SK-N-SH (cell line): ENCODE measurements at regions not wholly inside any gene's neighbourhood (a gene's known extent, or its start where the extent isn't known, plus 50 kb on each side); places are given as distances from the start of the nearest gene placed in this dataset.
A peak's percentile ranks its signal among the peaks of the same experiment; 100 is the strongest.

Experiments used
- CTCF ChIA-PET: fragments of 300-600, 350-600 bp; formaldehyde crosslinking; extraction: SDS; loops from one replicate; lab custom pipeline; 2021; lab: Yijun Ruan, JAX
- POLR2A ChIA-PET: fragments of 350-600 bp; sonication (Branson Sonifier 250); formaldehyde crosslinking; extraction: SDS; loops from one replicate; lab custom pipeline; 2020; ENCODE audit warnings: antibody characterized with exemption, inconsistent platforms; lab: Yijun Ruan, JAX
- DNase-seq: peaks from one replicate; pipeline ENCODE4 v3.0.0; 2012
- H2AFZ ChIP-seq: fragments of 200-600 bp; sonication (generic); 2 replicates; pipeline ENCODE4 v1.8.1; 2016; ENCODE audit warnings: antibody characterized with exemption, mild to moderate bottlenecking, low read depth
- H3F3A ChIP-seq: fragments of 200-600 bp; sonication (generic); replicated peaks from 2 replicates; pipeline ENCODE3; 2016; ENCODE audit warnings: antibody characterized with exemption, mild to moderate bottlenecking; ENCODE audit not compliant: insufficient read depth
- H3K27ac ChIP-seq, 2 experiments: fragments of 200-500 bp in 1 of 2; fragments of 200-600 bp in 1 of 2; sonication (Bioruptor generic) in 1 of 2; sonication (generic), shearing (Covaris generic) in 1 of 2; 2 replicates each; pipeline versions ENCODE4 v1.5.1 to v1.6.1; 2014 to 2016; ENCODE audit warnings: low read depth in 2 of 2, inconsistent platforms in 1 of 2, low read length in 1 of 2, mild to moderate bottlenecking in 1 of 2, mixed read lengths in 1 of 2
- H3K27me3 ChIP-seq: fragments of 200-600 bp; sonication (generic), shearing (Covaris generic); 2 replicates; pipeline ENCODE4 v1.6.1; 2016; ENCODE audit warnings: mixed run types; ENCODE audit not compliant: insufficient read depth
- H3K36me3 ChIP-seq, 2 experiments: fragments of 200-500 bp in 1 of 2; fragments of 200-600 bp in 1 of 2; sonication (Bioruptor generic) in 1 of 2; sonication (generic) in 1 of 2; replicated peaks in 1 of 2; 2 replicates each; pipeline versions ENCODE3 to v1.5.1; 2014 to 2016; ENCODE audit warnings: low read length in 1 of 2, mild to moderate bottlenecking in 1 of 2; ENCODE audit not compliant: insufficient read depth in 2 of 2, control insufficient read depth in 1 of 2
- H3K4me1 ChIP-seq, 2 experiments: fragments of 200-500 bp in 1 of 2; fragments of 200-600 bp in 1 of 2; sonication (Bioruptor generic) in 1 of 2; sonication (generic), shearing (Covaris generic) in 1 of 2; 2 replicates each; pipeline versions ENCODE4 v1.5.1 to v1.6.1; 2014 to 2016; ENCODE audit warnings: low read depth in 1 of 2, low read length in 1 of 2, mixed run types in 1 of 2; ENCODE audit not compliant: insufficient read depth in 2 of 2, control insufficient read depth in 1 of 2
- H3K4me2 ChIP-seq: fragments of 200-600 bp; sonication (generic), shearing (Covaris generic); 2 replicates; pipeline ENCODE4 v1.6.1; 2017; ENCODE audit warnings: mixed run types
- H3K4me3 ChIP-seq, 2 experiments: fragments of 200-500 bp in 1 of 2; fragments of 200-600 bp in 1 of 2; sonication (Bioruptor generic) in 1 of 2; sonication (generic), shearing (Covaris generic) in 1 of 2; 2 replicates each; pipeline versions ENCODE4 v1.5.1 to v1.8.1; 2014 to 2016; ENCODE audit warnings: low read depth in 2 of 2, inconsistent platforms in 1 of 2, low read length in 1 of 2, mild to moderate bottlenecking in 1 of 2, mixed read lengths in 1 of 2, moderate library complexity in 1 of 2
- H3K79me2 ChIP-seq: fragments of 200-600 bp; sonication (generic); 2 replicates; pipeline ENCODE4 v1.8.1; 2017; ENCODE audit warnings: mild to moderate bottlenecking; ENCODE audit not compliant: insufficient read depth
- H3K9ac ChIP-seq: fragments of 200-600 bp; sonication (generic); 2 replicates; pipeline ENCODE4 v1.6.1; 2017; ENCODE audit warnings: mixed run types
- H3K9me2 ChIP-seq: fragments of 200-600 bp; sonication (generic); 2 replicates; pipeline ENCODE4 v1.6.1; 2017; ENCODE audit warnings: mixed run types
- H3K9me3 ChIP-seq: fragments of 200-600 bp; sonication (generic); 2 replicates; pipeline ENCODE4 v1.6.1; 2017; ENCODE audit warnings: mixed run types, mild to moderate bottlenecking, moderate library complexity
- H4K20me1 ChIP-seq: fragments of 200-600 bp; sonication (generic); 2 replicates; pipeline ENCODE4 v1.6.1; 2017; ENCODE audit warnings: mild to moderate bottlenecking, mixed run types; ENCODE audit not compliant: insufficient read depth
- FOSL2 ChIP-seq: IDR thresholded peaks from 2 replicates; pipeline ENCODE4 v1.4.0; 2012; ENCODE audit warnings: low read depth, mild to moderate bottlenecking, moderate library complexity, borderline replicate concordance
- FOXJ3 ChIP-seq: sonication (generic); formaldehyde crosslinking; IDR thresholded peaks from 2 replicates; pipeline ENCODE4 v1.5.1; 2020; ENCODE audit warnings: mild to moderate bottlenecking, missing genetic modification reagents
- FOXM1 ChIP-seq: IDR thresholded peaks from 2 replicates; pipeline ENCODE4 v1.4.0; 2012; ENCODE audit warnings: low read depth, mild to moderate bottlenecking
- JUND ChIP-seq: IDR thresholded peaks from 2 replicates; pipeline ENCODE4 v1.4.0; 2012
- MAX ChIP-seq: IDR thresholded peaks from 2 replicates; pipeline ENCODE4 v1.4.0; 2012; ENCODE audit warnings: low read depth
- MEF2A ChIP-seq: IDR thresholded peaks from 2 replicates; pipeline ENCODE4 v1.4.0; 2012; ENCODE audit warnings: low read depth, borderline replicate concordance
- NFIC ChIP-seq: IDR thresholded peaks from 2 replicates; pipeline ENCODE4 v1.4.0; 2012; ENCODE audit warnings: borderline replicate concordance
- RCOR1 ChIP-seq: fragments of 150-350 bp; IDR thresholded peaks from 2 replicates; pipeline ENCODE4 v1.6.1; 2017; ENCODE audit warnings: antibody characterized with exemption, low read length
- RXRA ChIP-seq: IDR thresholded peaks from 2 replicates; pipeline ENCODE4 v1.4.0; 2012; ENCODE audit warnings: low read depth, mild to moderate bottlenecking, borderline replicate concordance
- SIN3A ChIP-seq: IDR thresholded peaks from 2 replicates; pipeline ENCODE4 v1.6.1; 2012; ENCODE audit warnings: low read depth, mild to moderate bottlenecking, low read length, moderate library complexity, borderline replicate concordance
- SMC3 ChIP-seq: IDR thresholded peaks from 2 replicates; pipeline ENCODE4 v1.6.1; 2012; ENCODE audit warnings: low read depth, low read length, improper control_type of control experiment
- TCF12 ChIP-seq: IDR thresholded peaks from 2 replicates; pipeline ENCODE4 v1.4.0; 2012
- TEAD4 ChIP-seq: IDR thresholded peaks from 2 replicates; pipeline ENCODE4 v1.4.0; 2012; ENCODE audit warnings: mild to moderate bottlenecking, borderline replicate concordance; ENCODE audit not compliant: insufficient read depth
- YY1 ChIP-seq: IDR thresholded peaks from 2 replicates; pipeline ENCODE4 v1.4.0; 2012; ENCODE audit warnings: low read depth, mild to moderate bottlenecking
- WGBS: methylation state at CpG from one replicate; pipeline ENCODE4 v1.1.6; 2017; ENCODE audit warnings: low lambda C conversion rate; 5-methylcytosine and 5-hydroxymethylcytosine counted together
- TF ChIP-seq, protein P1 (sequence below): fragments of 200-600 bp; sonication (generic); IDR thresholded peaks from 2 replicates; pipeline ENCODE4 v1.6.1; 2017; ENCODE audit warnings: antibody characterized with exemption, mild to moderate bottlenecking, moderate library complexity

- ChIA-PET POLR2A (no interaction called here), CTCF (no interaction called here)
- Histone ChIP-seq H3K27ac (peak overlapping the region; percentile 54 to 76), H3K9ac (no peak overlapping the region), H3K4me1 (peaks cover 4% of the 10 kb centered on the region in 2 experiments; a peak in 3 of 4 replicates), H2AFZ (peak overlapping the region; percentile 68; the same call in 1 of the 2 replicates), H3F3A (no peaks in the 10 kb centered on the region), H3K9me2 (no peaks in the 10 kb centered on the region), H3K4me3 (peak overlapping the region in 1 of 2 experiments; percentile 21; a peak in 1 of 4 replicates), H3K36me3 (no peaks in the 10 kb centered on the region), H4K20me1 (no peaks in the 10 kb centered on the region), H3K9me3 (no peaks in the 10 kb centered on the region), H3K27me3 (no peaks in the 10 kb centered on the region), H3K79me2 (no peaks in the 10 kb centered on the region), H3K4me2 (peak overlapping the region; percentile 7; the same call in 1 of the 2 replicates)
- WGBS = 11% methylated on average over 1 of the region's 1 CpG
- DNase-seq = no peak
- TF ChIP-seq MAX (no peak), JUND (0 out of 2 replicates have a peak, but pooled peaks have one; percentile 24), TCF12 (peak; percentile 51), TEAD4 (no peak), NFIC (peak; percentile 28; the same call in 1 of the 2 replicates), SMC3 (no peak), YY1 (no peak), MEF2A (peak; percentile 49; the same call in 1 of the 2 replicates), FOSL2 (0 out of 2 replicates have a peak, but pooled peaks have one; percentile 26), RCOR1 (no peak), SIN3A (no peak)
- TF ChIP-seq, protein P1, sequence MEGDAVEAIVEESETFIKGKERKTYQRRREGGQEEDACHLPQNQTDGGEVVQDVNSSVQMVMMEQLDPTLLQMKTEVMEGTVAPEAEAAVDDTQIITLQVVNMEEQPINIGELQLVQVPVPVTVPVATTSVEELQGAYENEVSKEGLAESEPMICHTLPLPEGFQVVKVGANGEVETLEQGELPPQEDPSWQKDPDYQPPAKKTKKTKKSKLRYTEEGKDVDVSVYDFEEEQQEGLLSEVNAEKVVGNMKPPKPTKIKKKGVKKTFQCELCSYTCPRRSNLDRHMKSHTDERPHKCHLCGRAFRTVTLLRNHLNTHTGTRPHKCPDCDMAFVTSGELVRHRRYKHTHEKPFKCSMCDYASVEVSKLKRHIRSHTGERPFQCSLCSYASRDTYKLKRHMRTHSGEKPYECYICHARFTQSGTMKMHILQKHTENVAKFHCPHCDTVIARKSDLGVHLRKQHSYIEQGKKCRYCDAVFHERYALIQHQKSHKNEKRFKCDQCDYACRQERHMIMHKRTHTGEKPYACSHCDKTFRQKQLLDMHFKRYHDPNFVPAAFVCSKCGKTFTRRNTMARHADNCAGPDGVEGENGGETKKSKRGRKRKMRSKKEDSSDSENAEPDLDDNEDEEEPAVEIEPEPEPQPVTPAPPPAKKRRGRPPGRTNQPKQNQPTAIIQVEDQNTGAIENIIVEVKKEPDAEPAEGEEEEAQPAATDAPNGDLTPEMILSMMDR = no peak
These were observed 437.5 kb upstream of the RGS17 start for GRCh38 chr6:153568628-153569027.

GRCh38 chr6:153564803-153565202 lies 433.7 kb upstream of the RGS17 start:
- no peak for DNase-seq
- Histone ChIP-seq H4K20me1 (no peaks in the 10 kb centered on the region), H3K9me2 (no peaks in the 10 kb centered on the region), H3K27ac (peak overlapping the region; percentile 27 to 69; a peak in 2 of 4 replicates), H3K4me1 (peaks cover 4% of the 10 kb centered on the region in 2 experiments; a peak in 3 of 4 replicates), H3K4me3 (no peak overlapping the region), H3K9me3 (no peaks in the 10 kb centered on the region), H3K9ac (no peak overlapping the region), H3K4me2 (no peak overlapping the region), H2AFZ (0 out of 2 replicates have a peak overlapping the region, but pooled peaks have one; percentile 0), H3F3A (no peaks in the 10 kb centered on the region), H3K27me3 (no peaks in the 10 kb centered on the region), H3K79me2 (no peaks in the 10 kb centered on the region), H3K36me3 (no peaks in the 10 kb centered on the region)
- 50% methylated on average over 2 of the region's 2 CpGs for WGBS
- TF ChIP-seq FOXJ3 (CRISPR knock-in tag) (no peak), MEF2A (0 out of 2 replicates have a peak, but pooled peaks have one; percentile 24), RXRA (no peak), FOXM1 (no peak), FOSL2 (no peak), TCF12 (peak; percentile 24; the same call in 1 of the 2 replicates)
- CTCF ChIA-PET = no interaction called here
- POLR2A ChIA-PET = no interaction called here
